VCaP (cell line): ENCODE measurements at regions not wholly inside any gene's neighbourhood (a gene's known extent, or its start where the extent isn't known, plus 50 kb on each side); places are given as distances from the start of the nearest gene placed in this dataset.

Experiments
- H3K27ac ChIP-seq: fragments of 450-650 bp; 2 replicates; pipeline ENCODE4 v1.5.1; 2017
- CTCF ChIP-seq: fragments of 450-650 bp; conservative IDR thresholded peaks from 2 replicates; pipeline ENCODE4 v1.5.1; 2017; ENCODE audit warnings: mild to moderate bottlenecking, moderate library complexity

GRCh38 chr2:153623020-153623419, 144.5 kb upstream of the RPRM start:
- no peak for TF ChIP-seq CTCF
- H3K27ac ChIP-seq = no peak overlapping the region

GRCh38 chr2:153626676-153627075, 148.1 kb upstream of the RPRM start:
- H3K27ac ChIP-seq = no peak overlapping the region
- no peak for TF ChIP-seq CTCF

GRCh38 chr2:153635494-153635893, 156.9 kb upstream of the RPRM start:
- no peak overlapping the region for H3K27ac ChIP-seq
- no peak for TF ChIP-seq CTCF

- H3K27ac ChIP-seq = no peak overlapping the region
- no peak for TF ChIP-seq CTCF
Measured at GRCh38 chr2:153641046-153641445, 162.5 kb upstream of the RPRM start.

- TF ChIP-seq CTCF = no peak
- no peak overlapping the region for H3K27ac ChIP-seq
Measured at GRCh38 chr2:153644955-153645354, 166.4 kb upstream of the RPRM start.

GRCh38 chr2:153645599-153645998, 167.0 kb upstream of the RPRM start:
- TF ChIP-seq CTCF = no peak
- H3K27ac ChIP-seq = no peak overlapping the region

- no peak overlapping the region for H3K27ac ChIP-seq
- no peak for TF ChIP-seq CTCF
Measured at GRCh38 chr2:153657651-153658050, 179.1 kb upstream of the RPRM start.

- H3K27ac ChIP-seq = no peak overlapping the region
- no peak for TF ChIP-seq CTCF
Measured at GRCh38 chr2:153661801-153662200, 183.2 kb upstream of the RPRM start.
